ENCODE measurements at regions not wholly inside any gene's neighbourhood (a gene's known extent, or its start where the extent isn't known, plus 50 kb on each side); places are given as distances from the start of the nearest gene placed in this dataset.

DNA sequence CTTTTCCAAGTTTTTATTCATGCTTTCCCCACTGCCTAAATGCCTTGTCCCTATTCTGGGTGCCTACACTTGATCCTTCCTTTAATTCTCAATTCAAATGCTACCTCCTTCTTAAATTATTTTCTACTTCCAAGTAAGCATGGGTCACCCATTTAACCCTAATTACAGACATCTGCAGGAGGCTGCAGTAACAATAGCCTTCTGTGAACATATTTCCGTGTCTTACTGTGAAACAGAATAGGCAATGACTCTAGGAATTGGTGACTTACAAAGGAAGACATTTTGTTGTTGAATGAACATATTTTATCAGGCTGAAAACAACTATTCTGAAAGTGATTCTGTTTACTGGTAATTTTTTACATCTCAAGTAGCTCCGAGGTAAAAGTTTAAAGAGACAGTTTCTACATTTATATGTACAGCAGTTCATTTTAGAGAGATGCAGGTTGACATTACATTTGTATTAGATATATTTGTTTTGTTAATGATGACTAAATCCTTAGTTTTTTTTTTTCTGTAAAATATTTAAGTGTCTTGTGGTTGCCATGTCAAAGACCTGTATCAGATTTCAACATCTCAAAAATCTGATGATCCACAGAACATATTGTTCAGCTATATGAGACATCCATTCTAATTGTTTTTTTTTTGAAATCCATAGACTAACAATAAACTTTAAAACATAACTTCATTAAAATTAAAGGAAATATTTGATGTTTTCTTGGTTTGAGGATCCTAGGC is 316.8 kb downstream of the CASP12 start:
- WGBS, 2 donors: 61 to 81% methylated on average over 2 of the region's 2 CpGs
- peaks cover 0 to 2% (median 0%) of the 10 kb centered on the region in 4 donors for H3K9me3 ChIP-seq

DNA sequence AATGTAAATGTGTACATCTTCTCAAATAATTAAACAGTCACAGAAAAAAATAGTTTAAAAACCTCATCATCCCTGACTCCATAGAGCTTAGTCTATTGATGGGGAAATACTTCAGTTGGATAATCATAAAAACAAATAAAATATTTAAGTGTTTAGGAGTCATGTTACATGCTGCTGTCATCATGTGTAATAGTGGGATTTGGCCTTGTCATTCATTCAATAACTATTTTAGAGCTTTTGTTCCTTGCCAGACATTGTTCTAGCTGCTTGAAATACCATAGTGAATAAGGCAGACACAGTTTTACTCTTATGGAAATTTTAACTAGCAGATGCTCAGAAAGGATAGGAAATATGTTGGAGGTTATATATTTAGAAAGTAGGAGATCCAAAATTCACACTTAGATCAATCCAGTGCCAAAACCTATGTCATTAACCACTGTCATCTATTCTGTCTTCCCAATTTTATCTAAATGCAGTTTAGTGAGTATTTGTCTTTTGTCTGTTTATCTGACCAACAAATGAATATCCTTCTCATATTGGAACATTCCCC is 324.7 kb downstream of the CASP12 start:
- H3K27me3 ChIP-seq: no peaks in the 10 kb centered on the region
- TF ChIP-seq POLR2AphosphoS5 (IDR thresholded peaks at IDR 0.05) (no peak), POLR2A (IDR thresholded peaks at IDR 0.05) (no peak), EP300 (IDR thresholded peaks at IDR 0.05) (no peak)
- TF ChIP-seq, protein P1, sequence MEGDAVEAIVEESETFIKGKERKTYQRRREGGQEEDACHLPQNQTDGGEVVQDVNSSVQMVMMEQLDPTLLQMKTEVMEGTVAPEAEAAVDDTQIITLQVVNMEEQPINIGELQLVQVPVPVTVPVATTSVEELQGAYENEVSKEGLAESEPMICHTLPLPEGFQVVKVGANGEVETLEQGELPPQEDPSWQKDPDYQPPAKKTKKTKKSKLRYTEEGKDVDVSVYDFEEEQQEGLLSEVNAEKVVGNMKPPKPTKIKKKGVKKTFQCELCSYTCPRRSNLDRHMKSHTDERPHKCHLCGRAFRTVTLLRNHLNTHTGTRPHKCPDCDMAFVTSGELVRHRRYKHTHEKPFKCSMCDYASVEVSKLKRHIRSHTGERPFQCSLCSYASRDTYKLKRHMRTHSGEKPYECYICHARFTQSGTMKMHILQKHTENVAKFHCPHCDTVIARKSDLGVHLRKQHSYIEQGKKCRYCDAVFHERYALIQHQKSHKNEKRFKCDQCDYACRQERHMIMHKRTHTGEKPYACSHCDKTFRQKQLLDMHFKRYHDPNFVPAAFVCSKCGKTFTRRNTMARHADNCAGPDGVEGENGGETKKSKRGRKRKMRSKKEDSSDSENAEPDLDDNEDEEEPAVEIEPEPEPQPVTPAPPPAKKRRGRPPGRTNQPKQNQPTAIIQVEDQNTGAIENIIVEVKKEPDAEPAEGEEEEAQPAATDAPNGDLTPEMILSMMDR (IDR thresholded peaks at IDR 0.05): no peak
- no peak for DNase-seq
- H3K4me3 ChIP-seq: no peak overlapping the region
- no peak overlapping the region for H3K27ac ChIP-seq
- no peaks in the 10 kb centered on the region for H3K9me3 ChIP-seq
- H3K36me3 ChIP-seq: no peaks in the 10 kb centered on the region
- intact Hi-C loops (cut with DNase I): no loop called here
- no peaks in the 10 kb centered on the region for H3K4me1 ChIP-seq

More for the DNA sequence above, 316.8 kb downstream of the CASP12 start:
- intact Hi-C loops (cut with DNase I): no loop called here
- Histone ChIP-seq H3K4me1 (no peaks in the 10 kb centered on the region), H3K4me3 (no peak overlapping the region), H3K36me3 (no peaks in the 10 kb centered on the region), H3K27me3 (no peaks in the 10 kb centered on the region), H3K27ac (no peak overlapping the region)
- no peak for DNase-seq
- TF ChIP-seq POLR2AphosphoS5 (IDR thresholded peaks at IDR 0.05) (no peak), EP300 (IDR thresholded peaks at IDR 0.05) (no peak), POLR2A (IDR thresholded peaks at IDR 0.05) (no peak)
- TF ChIP-seq, protein P1 (IDR thresholded peaks at IDR 0.05): no peak

DNA sequence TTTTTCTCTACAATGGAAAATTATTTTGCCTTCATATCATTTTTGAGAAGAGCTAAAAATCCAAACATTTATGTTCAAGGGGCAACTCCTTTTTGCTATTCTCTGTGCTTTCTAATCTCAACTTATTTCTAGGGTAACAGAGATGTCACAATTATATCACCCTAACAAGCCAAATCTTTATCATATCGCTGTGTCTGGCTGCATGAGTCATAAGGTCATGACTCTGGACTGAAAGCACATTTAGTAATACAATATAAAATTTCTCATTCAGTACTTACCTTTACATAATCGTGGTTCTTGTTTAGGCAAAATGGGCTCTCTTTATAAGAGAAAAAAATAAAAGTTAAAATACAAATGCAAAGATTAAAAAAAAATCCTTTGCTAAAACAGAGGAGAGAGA is 326.0 kb downstream of the CASP12 start:
- WGBS, 2 donors: 70 to 81% methylated on average over 2 of the region's 2 CpGs
- TF ChIP-seq, protein P1 (IDR thresholded peaks at IDR 0.05): no peak
- TF ChIP-seq EP300 (IDR thresholded peaks at IDR 0.05): no peak
- no peak for TF ChIP-seq POLR2AphosphoS5 (IDR thresholded peaks at IDR 0.05)
- no peak for TF ChIP-seq POLR2A (IDR thresholded peaks at IDR 0.05)
- Histone ChIP-seq H3K27me3 (no peaks in the 10 kb centered on the region), H3K4me3 (no peak overlapping the region), H3K36me3 (no peaks in the 10 kb centered on the region), H3K4me1 (no peaks in the 10 kb centered on the region), H3K27ac (no peak overlapping the region), H3K9me3 (no peaks in the 10 kb centered on the region)
- DNase-seq: no peak
- intact Hi-C loops (cut with DNase I): no loop called here

DNA sequence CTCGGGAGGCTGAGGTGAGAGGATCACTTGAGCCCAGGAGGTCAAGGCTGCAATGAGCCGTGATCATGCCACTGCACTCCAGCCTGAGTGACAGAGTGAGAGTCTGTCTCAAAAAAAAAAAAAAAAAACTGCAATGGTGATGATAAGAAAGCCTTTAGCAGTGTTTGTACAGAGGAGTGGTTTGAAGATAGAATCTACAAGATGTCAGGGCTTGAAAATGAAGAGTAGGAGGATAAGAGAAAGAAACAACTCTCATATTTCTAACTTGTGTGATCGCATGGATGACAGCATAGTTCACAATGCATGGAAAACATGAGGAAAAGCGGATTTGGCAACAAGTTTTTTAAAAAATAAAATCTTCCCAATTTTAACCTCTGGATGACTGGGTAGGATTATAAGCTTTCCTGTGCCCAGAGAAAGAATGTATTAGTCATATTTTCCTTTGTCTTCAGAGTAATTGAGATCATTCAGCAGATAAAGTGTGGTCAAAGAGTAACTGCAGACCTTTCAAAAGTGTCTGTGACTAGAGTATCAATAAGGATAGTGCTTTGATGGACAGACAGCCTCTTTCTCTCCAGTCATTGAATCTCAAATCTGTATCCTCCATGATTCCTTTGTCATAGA is 328.1 kb downstream of the CASP12 start:
- no peak overlapping the region for H3K4me3 ChIP-seq
- WGBS, 2 donors: 82 to 90% methylated on average over 4 of the region's 4 CpGs
- DNase-seq: no peak
- intact Hi-C loops (cut with DNase I): no loop called here
- H3K27ac ChIP-seq: no peak overlapping the region
- no peak for TF ChIP-seq POLR2A (IDR thresholded peaks at IDR 0.05)
- no peak for TF ChIP-seq POLR2AphosphoS5 (IDR thresholded peaks at IDR 0.05)
- TF ChIP-seq, protein P1 (IDR thresholded peaks at IDR 0.05): no peak
- TF ChIP-seq EP300 (IDR thresholded peaks at IDR 0.05): no peak
- no peaks in the 10 kb centered on the region for H3K27me3 ChIP-seq
- no peaks in the 10 kb centered on the region for H3K36me3 ChIP-seq
- H3K9me3 ChIP-seq: no peaks in the 10 kb centered on the region
- H3K4me1 ChIP-seq: no peaks in the 10 kb centered on the region
